ENCODE measurements at regions not wholly inside any gene's neighbourhood (a gene's known extent, or its start where the extent isn't known, plus 50 kb on each side); places are given as distances from the start of the nearest gene placed in this dataset.

GRCh38 chr3:67113802-67114407, 115.8 kb downstream of the KBTBD8 start (continued):
- TF ChIP-seq TEAD4 (IDR thresholded peaks at IDR 0.05; ENCODE audit: low read depth, low read length) (peak; percentile 100), RBBP5 (IDR thresholded peaks at IDR 0.05; ENCODE audit: borderline replicate concordance, low read depth, low read length) (no peak), JUND (IDR thresholded peaks at IDR 0.05; ENCODE audit: low read length) (peak; percentile 95), SIN3A (conservative IDR thresholded peaks at IDR 0.05 in 1 of 2, IDR thresholded peaks at IDR 0.05 in 1 of 2; ENCODE audit: low read depth in 1 of 2, low read length in 2 of 2) (peak; percentile 95 to 99), BACH1 (IDR thresholded peaks at IDR 0.05; ENCODE audit: low read length) (peak; percentile 73), JUN (IDR thresholded peaks at IDR 0.05; ENCODE audit: low read depth, low read length) (0 out of 2 replicates have a peak, but pooled peaks have one; percentile 36), GTF2F1 (IDR thresholded peaks at IDR 0.05; ENCODE audit: borderline replicate concordance, low read depth, low read length) (0 out of 2 replicates have a peak, but pooled peaks have one; percentile 75), CBX8 (IDR thresholded peaks at IDR 0.05; ENCODE audit: borderline replicate concordance, low read depth, low read length) (no peak), CTCF (IDR thresholded peaks at IDR 0.05; ENCODE audit: control extremely low read depth in 1 of 3, insufficient read depth in 1 of 3, low read depth in 1 of 3, low read length in 3 of 3) (peak; percentile 89 to 99 (median 94)), POLR2A (IDR thresholded peaks at IDR 0.05; ENCODE audit: control extremely low read depth in 1 of 2, low read depth in 2 of 2, low read length in 2 of 2) (no peak), YY1 (IDR thresholded peaks at IDR 0.05; ENCODE audit: low read depth, low read length) (0 out of 2 replicates have a peak, but pooled peaks have one; percentile 46)

All from H1 (cell line).